ENCODE measurements at regions not wholly inside any gene's neighbourhood (a gene's known extent, or its start where the extent isn't known, plus 50 kb on each side); places are given as distances from the start of the nearest gene placed in this dataset.
A peak's percentile ranks its signal among the peaks of the same experiment; 100 is the strongest.
"Not testable (repeated sequence)": the region's sequence is repeated elsewhere in the genome, so short reads cannot be mapped to it uniquely, and the experiment has no call there.

DNA sequence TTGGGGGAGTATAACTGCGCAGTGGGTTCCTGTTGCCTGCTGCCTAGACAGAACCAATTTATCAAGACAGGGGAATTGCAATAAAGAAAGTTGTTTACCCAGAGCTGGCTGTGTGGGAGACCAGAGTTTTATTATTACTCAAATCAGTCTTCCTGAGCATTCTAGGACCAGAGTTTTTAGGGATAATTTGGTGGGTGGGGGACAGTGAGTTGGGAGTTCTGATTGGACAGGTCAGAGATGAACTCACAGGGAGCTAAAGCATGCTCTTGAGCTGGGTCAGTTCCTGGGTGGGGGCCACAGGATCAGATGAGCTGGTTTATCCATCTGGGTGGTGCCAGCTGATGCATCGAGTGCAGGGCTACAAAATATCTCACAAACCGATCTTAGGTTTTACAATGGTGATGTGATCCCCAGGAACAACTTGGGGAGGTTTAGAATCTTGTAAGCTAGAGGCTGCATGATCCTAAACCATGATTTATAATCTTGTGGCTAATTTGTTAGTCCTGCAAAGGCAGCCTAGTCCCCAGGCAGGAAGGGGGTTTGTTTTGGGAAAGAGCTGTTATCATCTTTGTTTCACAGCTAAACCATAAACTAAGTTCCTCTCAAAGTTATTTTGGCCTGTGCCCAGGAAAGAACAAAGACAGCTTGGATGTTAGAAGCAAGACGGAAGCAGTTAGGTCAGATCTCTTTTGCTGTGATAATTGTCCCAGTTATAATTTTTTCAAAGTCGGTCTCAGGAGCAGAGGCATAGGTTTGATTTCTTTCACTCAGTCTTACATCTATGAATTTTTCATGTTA, 146.8 kb downstream of the PPIAL4G start:
- H3K4me3 ChIP-seq; ATAC-seq; intact Hi-C loops (cut with DNase I); H3K9me3 ChIP-seq; DNase-seq; H3K27ac ChIP-seq; H3K36me3 ChIP-seq: not testable (repeated sequence)
- H3K27me3 ChIP-seq: peaks cover 0 to 26% of the 10 kb centered on the region in 2 donors
- H3K4me1 ChIP-seq: peaks cover 4 to 21% of the 10 kb centered on the region in 2 donors

DNA sequence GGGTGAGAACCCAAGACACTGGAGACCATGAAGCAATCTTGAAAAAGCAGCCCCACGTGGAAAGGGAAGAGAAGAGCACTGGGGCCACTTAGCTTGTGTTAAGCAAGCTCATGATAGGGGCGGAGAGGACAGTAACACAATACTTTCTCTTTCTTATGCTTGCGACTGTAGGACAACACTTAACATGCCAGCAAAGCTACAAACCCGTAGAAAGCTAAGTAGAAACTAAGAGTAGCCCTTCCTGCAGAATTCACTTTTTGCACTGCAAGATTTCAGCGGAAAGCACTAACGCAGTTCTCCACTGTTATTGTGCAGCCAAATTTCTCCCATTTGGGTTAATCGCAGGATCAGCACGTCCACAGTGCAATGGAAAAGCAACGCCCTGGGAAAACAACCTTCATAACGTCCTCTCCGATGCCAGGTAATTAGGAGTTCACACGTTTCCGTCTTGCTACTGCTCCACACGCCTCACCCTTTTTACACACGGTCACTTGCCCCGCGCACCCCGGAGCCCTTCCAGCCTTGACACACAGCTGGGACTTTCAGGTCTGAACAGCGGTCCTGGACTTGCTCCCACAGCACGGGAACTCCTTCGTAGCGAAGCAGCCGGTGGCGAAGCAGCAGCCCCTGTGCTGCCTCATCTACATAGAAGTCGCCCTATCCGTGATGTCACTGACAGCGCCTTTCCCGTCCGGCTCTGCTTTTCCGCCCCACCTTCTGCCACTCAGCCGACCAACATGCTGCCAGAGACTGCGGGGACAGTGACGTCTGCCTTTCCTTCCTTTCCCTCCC, 148.6 kb downstream of the PPIAL4G start:
- Histone ChIP-seq H3K9me3 (no peaks in the 10 kb centered on the region), H3K4me1 (peaks cover 4 to 21% of the 10 kb centered on the region in 2 donors), H3K27ac (peak overlapping the region; percentile 61 to 77), H3K4me3 (peak overlapping the region; percentile 37 to 46), H3K27me3 (peaks cover 6 to 36% of the 10 kb centered on the region in 2 donors), H3K36me3 (no peaks in the 10 kb centered on the region)
- intact Hi-C loops (cut with DNase I): no loop called here
- TF ChIP-seq, protein P1, sequence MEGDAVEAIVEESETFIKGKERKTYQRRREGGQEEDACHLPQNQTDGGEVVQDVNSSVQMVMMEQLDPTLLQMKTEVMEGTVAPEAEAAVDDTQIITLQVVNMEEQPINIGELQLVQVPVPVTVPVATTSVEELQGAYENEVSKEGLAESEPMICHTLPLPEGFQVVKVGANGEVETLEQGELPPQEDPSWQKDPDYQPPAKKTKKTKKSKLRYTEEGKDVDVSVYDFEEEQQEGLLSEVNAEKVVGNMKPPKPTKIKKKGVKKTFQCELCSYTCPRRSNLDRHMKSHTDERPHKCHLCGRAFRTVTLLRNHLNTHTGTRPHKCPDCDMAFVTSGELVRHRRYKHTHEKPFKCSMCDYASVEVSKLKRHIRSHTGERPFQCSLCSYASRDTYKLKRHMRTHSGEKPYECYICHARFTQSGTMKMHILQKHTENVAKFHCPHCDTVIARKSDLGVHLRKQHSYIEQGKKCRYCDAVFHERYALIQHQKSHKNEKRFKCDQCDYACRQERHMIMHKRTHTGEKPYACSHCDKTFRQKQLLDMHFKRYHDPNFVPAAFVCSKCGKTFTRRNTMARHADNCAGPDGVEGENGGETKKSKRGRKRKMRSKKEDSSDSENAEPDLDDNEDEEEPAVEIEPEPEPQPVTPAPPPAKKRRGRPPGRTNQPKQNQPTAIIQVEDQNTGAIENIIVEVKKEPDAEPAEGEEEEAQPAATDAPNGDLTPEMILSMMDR (IDR thresholded peaks at IDR 0.05): no peak
- ATAC-seq (peak; percentile 95), DNase-seq (peak; percentile 76 to 92 (median 92))

DNA sequence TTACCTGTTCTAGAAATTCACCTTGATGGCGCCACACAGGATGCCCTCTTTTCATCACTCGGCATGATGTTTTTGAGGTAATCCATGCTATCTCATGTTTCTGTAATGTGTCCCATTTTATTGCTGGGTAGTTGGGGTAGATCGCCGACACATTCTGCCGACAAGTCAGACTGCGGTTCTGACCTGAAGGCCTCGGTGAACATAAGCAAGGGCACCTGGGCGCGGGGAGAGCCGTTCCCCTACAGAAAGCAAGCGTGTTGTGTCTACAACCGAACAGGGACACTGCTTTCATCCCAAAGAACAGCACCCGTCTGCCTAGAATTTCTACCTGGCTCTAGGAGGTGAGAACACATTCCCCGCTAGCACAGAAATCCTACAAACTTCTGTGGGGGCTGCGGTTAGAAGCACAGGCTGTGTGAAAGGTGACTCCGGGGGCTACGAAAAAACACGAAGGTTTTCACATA, 149.2 kb downstream of the PPIAL4G start:
- ATAC-seq (peak; percentile 4), DNase-seq (no peak)

DNA sequence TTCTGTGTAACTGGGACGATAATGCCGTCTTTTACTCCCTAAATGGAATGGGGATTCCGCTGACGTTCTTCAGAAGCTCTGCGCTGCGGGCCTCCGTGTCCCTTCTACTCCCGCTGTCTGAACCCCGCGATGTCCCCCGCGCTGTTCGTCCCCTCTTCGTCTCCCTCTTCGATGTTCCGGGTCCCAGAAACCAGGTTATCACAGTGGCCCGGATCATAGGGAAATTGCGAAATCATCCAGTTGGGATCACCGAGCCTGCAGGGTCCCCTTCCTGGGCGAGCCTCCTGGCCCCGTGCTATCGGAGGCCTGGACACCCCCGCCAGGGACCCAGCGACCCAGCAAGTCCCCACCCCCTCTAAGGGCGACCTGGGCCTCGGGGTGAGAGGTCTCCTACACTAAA, 154.2 kb downstream of the PPIAL4G start:
- H3K27ac ChIP-seq: no peak overlapping the region
- DNase-seq: no peak
- no peaks in the 10 kb centered on the region for H3K9me3 ChIP-seq
- intact Hi-C loops (cut with DNase I): no loop called here
- no peak for ATAC-seq
- peaks cover 14 to 28% of the 10 kb centered on the region in 2 donors for H3K27me3 ChIP-seq
- H3K36me3 ChIP-seq: no peaks in the 10 kb centered on the region
- H3K4me3 ChIP-seq: no peak overlapping the region
- TF ChIP-seq, protein P1 (IDR thresholded peaks at IDR 0.05): no peak
- H3K4me1 ChIP-seq: peaks cover 4 to 5% of the 10 kb centered on the region in 2 donors

More for the DNA sequence above, 149.2 kb downstream of the PPIAL4G start:
- peak overlapping the region; percentile 61 to 77 for H3K27ac ChIP-seq
- H3K4me1 ChIP-seq: peaks cover 4 to 21% of the 10 kb centered on the region in 2 donors
- H3K4me3 ChIP-seq: peak overlapping the region; percentile 37 to 46
- intact Hi-C loops (cut with DNase I): no loop called here
- peaks cover 11 to 42% of the 10 kb centered on the region in 2 donors for H3K27me3 ChIP-seq
- TF ChIP-seq, protein P1 (IDR thresholded peaks at IDR 0.05): no peak
- no peaks in the 10 kb centered on the region for H3K9me3 ChIP-seq
- no peaks in the 10 kb centered on the region for H3K36me3 ChIP-seq

DNA sequence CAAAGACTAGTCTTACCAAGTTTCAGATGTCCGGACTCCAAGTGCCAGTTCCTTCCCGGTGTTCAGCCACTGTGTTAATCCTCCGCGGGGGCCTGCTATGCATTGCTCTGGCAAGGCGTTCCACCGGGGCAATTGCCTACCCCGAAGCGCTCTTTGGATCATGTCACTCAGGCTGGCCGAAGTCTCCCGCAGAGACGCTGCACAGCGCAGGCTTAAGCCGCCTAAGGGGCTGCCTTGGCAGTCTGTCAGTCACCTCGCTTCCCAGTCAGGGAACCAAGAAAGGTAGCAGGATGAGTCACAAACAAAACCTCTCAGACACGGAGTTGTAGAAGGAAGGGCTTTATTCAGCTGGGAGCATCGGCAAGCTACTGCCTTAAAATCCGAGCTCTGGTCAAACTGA, 158.1 kb downstream of the PPIAL4G start:
- H3K4me1 ChIP-seq; H3K4me3 ChIP-seq; ATAC-seq; H3K36me3 ChIP-seq; H3K27ac ChIP-seq; intact Hi-C loops (cut with DNase I); DNase-seq; H3K9me3 ChIP-seq: not testable (repeated sequence)
- peaks cover 12 to 19% of the 10 kb centered on the region in 2 donors for H3K27me3 ChIP-seq

DNA sequence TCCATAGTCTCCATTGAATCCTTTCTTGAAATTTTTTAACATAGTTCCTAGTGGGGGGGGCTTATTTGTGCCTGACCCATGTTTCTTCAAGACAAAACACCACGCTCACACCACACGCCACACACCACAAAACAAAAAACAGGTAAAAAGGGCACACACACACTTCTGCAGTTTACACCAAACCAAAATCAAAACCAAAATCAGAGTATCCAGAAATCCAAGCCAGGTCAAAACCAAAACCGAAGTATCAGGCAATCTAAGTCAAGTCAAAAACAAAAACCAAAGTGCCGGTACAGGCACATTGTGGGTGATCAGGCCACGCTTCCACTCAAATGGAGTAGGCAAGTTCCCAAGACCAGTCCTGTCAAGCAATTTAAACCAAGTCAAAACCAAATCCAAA, 158.6 kb downstream of the PPIAL4G start:
- H3K27ac ChIP-seq; DNase-seq; H3K36me3 ChIP-seq; H3K9me3 ChIP-seq; H3K4me1 ChIP-seq; intact Hi-C loops (cut with DNase I); H3K4me3 ChIP-seq; ATAC-seq: not testable (repeated sequence)
- peaks cover 7 to 19% of the 10 kb centered on the region in 2 donors for H3K27me3 ChIP-seq

DNA sequence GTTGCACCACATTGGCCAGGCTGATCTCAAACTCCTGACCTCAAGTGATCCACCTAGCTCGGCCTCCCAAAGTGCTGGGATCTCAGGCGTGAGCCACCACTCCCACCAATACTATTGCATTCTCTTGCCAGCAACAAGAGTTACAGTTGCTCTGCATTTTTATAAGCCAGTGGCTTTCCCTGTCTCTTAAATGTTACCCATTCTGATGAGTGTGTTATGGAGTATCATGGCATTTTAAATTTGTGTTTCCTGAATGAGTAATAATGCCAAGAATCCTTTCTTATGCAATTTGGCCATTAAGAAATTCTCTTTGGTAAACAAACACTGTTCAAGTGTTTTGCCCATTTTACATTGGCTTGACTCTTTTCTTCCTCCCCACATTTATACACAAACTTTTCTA, 163.0 kb downstream of the PPIAL4G start:
- H3K36me3 ChIP-seq; ATAC-seq; intact Hi-C loops (cut with DNase I); H3K9me3 ChIP-seq; H3K4me3 ChIP-seq; H3K27ac ChIP-seq; DNase-seq: not testable (repeated sequence)
- Histone ChIP-seq H3K4me1 (peaks cover 0 to 18% of the 10 kb centered on the region in 2 donors), H3K27me3 (peaks cover 19 to 50% of the 10 kb centered on the region in 2 donors)

Measured in left lung (tissue), 4 donors.